ENCODE measurements at regions not wholly inside any gene's neighbourhood (a gene's known extent, or its start where the extent isn't known, plus 50 kb on each side); places are given as distances from the start of the nearest gene placed in this dataset.

- Mint-ChIP-seq H3K36me3 (ENCODE audit: low read depth) (no peaks in the 10 kb centered on the region), H3K4me1 (peaks cover 1% of the 10 kb centered on the region), H3K27ac (no peak overlapping the region), H3K9me3 (no peaks in the 10 kb centered on the region), H3K4me3 (no peak overlapping the region), H3K27me3 (ENCODE audit: insufficient read depth) (no peaks in the 10 kb centered on the region)
- TF ChIP-seq, protein P1, sequence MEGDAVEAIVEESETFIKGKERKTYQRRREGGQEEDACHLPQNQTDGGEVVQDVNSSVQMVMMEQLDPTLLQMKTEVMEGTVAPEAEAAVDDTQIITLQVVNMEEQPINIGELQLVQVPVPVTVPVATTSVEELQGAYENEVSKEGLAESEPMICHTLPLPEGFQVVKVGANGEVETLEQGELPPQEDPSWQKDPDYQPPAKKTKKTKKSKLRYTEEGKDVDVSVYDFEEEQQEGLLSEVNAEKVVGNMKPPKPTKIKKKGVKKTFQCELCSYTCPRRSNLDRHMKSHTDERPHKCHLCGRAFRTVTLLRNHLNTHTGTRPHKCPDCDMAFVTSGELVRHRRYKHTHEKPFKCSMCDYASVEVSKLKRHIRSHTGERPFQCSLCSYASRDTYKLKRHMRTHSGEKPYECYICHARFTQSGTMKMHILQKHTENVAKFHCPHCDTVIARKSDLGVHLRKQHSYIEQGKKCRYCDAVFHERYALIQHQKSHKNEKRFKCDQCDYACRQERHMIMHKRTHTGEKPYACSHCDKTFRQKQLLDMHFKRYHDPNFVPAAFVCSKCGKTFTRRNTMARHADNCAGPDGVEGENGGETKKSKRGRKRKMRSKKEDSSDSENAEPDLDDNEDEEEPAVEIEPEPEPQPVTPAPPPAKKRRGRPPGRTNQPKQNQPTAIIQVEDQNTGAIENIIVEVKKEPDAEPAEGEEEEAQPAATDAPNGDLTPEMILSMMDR (conservative IDR thresholded peaks at IDR 0.05), result no peak
- no peaks in the 10 kb centered on the region for H3K36me3 ChIP-seq (ENCODE audit: control insufficient read depth, insufficient read depth, low read length)
- H3K9ac ChIP-seq (ENCODE audit: extremely low read depth, low read length, poor library complexity, severe bottlenecking), result no peak overlapping the region
- no peak overlapping the region for H3K4me3 ChIP-seq (ENCODE audit: low read length)
- WGBS, 2 experiments (ENCODE audit: insufficient coverage in 1 of 2, insufficient read length in 1 of 2), result 90% methylated on average over 2 to 3 of the region's 3 CpGs
- no peak for DNase-seq
- no peaks in the 10 kb centered on the region for H3K9me3 ChIP-seq (ENCODE audit: control insufficient read depth, low read length)
- no peak overlapping the region for H3K27ac ChIP-seq (ENCODE audit: low read depth, low read length)
- no peaks in the 10 kb centered on the region for H3K27me3 ChIP-seq (ENCODE audit: control insufficient read depth, insufficient read depth, low read length, poor library complexity, severe bottlenecking)
- no peaks in the 10 kb centered on the region for H3K4me1 ChIP-seq (ENCODE audit: control insufficient read depth, insufficient read depth, low read length)
Observed at GRCh38 chr14:98731701-98732100, 540.3 kb downstream of the BCL11B start.

DNA sequence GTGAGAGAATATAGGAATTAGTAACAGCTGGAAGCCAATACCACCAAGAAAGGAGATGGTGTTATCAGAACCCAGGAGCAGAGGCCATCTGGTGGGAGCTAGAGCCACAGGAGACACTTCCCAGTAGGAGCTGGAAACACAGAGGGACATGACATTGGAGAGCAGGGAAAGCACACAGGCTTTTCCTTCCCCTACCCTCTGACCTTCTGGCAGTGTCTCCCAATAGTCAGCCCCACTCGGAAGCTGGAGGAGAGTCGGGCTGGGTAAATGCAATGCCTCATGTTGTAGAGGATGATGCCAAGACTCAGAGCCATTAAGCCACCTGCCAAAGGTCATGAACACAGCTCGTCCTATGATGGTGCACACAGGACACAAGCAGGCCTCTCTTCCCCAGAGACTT lies 538.5 kb downstream of the BCL11B start:
- no peaks in the 10 kb centered on the region for H3K4me1 ChIP-seq (ENCODE audit: control insufficient read depth, insufficient read depth, low read length)
- no peak overlapping the region for H3K27ac ChIP-seq (ENCODE audit: low read depth, low read length)
- Mint-ChIP-seq H3K27me3 (ENCODE audit: insufficient read depth) (no peaks in the 10 kb centered on the region), H3K27ac (no peak overlapping the region), H3K4me1 (peaks cover 1% of the 10 kb centered on the region), H3K4me3 (no peak overlapping the region), H3K36me3 (ENCODE audit: low read depth) (no peaks in the 10 kb centered on the region), H3K9me3 (peaks cover 3% of the 10 kb centered on the region)
- DNase-seq, result no peak
- peaks cover 6% of the 10 kb centered on the region for H3K9me3 ChIP-seq (ENCODE audit: control insufficient read depth, low read length)
- no peak overlapping the region for H3K9ac ChIP-seq (ENCODE audit: extremely low read depth, low read length, poor library complexity, severe bottlenecking)
- no peak overlapping the region for H3K4me3 ChIP-seq (ENCODE audit: low read length)
- TF ChIP-seq, protein P1 (conservative IDR thresholded peaks at IDR 0.05), result no peak
- no peaks in the 10 kb centered on the region for H3K36me3 ChIP-seq (ENCODE audit: control insufficient read depth, insufficient read depth, low read length)
- WGBS, 2 experiments (ENCODE audit: insufficient coverage in 1 of 2, insufficient read length in 1 of 2), result 92 to 100% methylated on average over 3 of the region's 3 CpGs
- no peaks in the 10 kb centered on the region for H3K27me3 ChIP-seq (ENCODE audit: control insufficient read depth, insufficient read depth, low read length, poor library complexity, severe bottlenecking)

GRCh38 chr14:98736701-98737338 lies 535.2 kb downstream of the BCL11B start:
- Histone ChIP-seq H3K9ac (ENCODE audit: extremely low read depth, low read length, poor library complexity, severe bottlenecking) (no peak overlapping the region), H3K36me3 (ENCODE audit: control insufficient read depth, insufficient read depth, low read length) (no peaks in the 10 kb centered on the region), H3K4me3 (ENCODE audit: low read length) (no peak overlapping the region), H3K9me3 (ENCODE audit: control insufficient read depth, low read length) (peaks cover 7% of the 10 kb centered on the region), H3K27me3 (ENCODE audit: control insufficient read depth, insufficient read depth, low read length, poor library complexity, severe bottlenecking) (no peaks in the 10 kb centered on the region), H3K4me1 (ENCODE audit: control insufficient read depth, insufficient read depth, low read length) (no peaks in the 10 kb centered on the region), H3K27ac (ENCODE audit: low read depth, low read length) (no peak overlapping the region)
- 90 to 94% methylated on average over 9 to 11 of the region's 11 CpGs for WGBS, 2 experiments (ENCODE audit: insufficient coverage in 1 of 2, insufficient read length in 1 of 2)
- no peaks in the 10 kb centered on the region for H3K36me3 Mint-ChIP-seq (ENCODE audit: low read depth)
- TF ChIP-seq, protein P1 (conservative IDR thresholded peaks at IDR 0.05), result no peak
- no peaks in the 10 kb centered on the region for H3K4me1 Mint-ChIP-seq
- H3K27ac Mint-ChIP-seq, result no peak overlapping the region
- H3K9me3 Mint-ChIP-seq, result peaks cover 3% of the 10 kb centered on the region
- no peak overlapping the region for H3K4me3 Mint-ChIP-seq
- no peak for DNase-seq
- H3K27me3 Mint-ChIP-seq (ENCODE audit: insufficient read depth), result no peaks in the 10 kb centered on the region

Measured in endodermal cell (in vitro differentiated cells).